Pancreas (tissue), 10 donors: ENCODE measurements at regions not wholly inside any gene's neighbourhood (a gene's known extent, or its start where the extent isn't known, plus 50 kb on each side); places are given as distances from the start of the nearest gene placed in this dataset.

Experiments used
- ATAC-seq, 4 donors: fragments of 200-7000 bp; cut with Tn5 transposase; one replicate each; pipeline versions ENCODE4 v1.8.0 to v1.9.1; 2020; ENCODE audit warnings: mild to moderate bottlenecking in 4 of 4, moderate library complexity in 4 of 4
- DNase-seq, 6 donors: peaks; one replicate each; pipeline ENCODE4 v3.0.0-alpha.2; 2020
- FAIRE-seq: peaks from 2 replicates; lab custom pipeline; 2012; peaks lifted over from hg19 to GRCh38; lab: Jason Lieb, UNC
- H3K27ac ChIP-seq, 4 donors: fragments of 200-600 bp; sonication (generic); 1 replicate in 3 of 4; 2 replicates in 1 of 4; pipeline versions ENCODE4 v1.5.0 to v1.8.0; 2020
- H3K27me3 ChIP-seq, 4 donors: fragments of 200-600 bp; one replicate each; pipeline ENCODE4 v1.8.0; 2021
- H3K36me3 ChIP-seq, 3 donors: fragments of 200-600 bp; sonication (generic) in 1 of 3; one replicate each; pipeline versions ENCODE4 v1.5.0 to v1.8.0; 2020 to 2021
- H3K4me1 ChIP-seq, 3 donors: fragments of 200-600 bp; one replicate each; pipeline ENCODE4 v1.8.0; 2021
- H3K4me3 ChIP-seq, 4 donors: fragments of 200-600 bp; sonication (generic) in 2 of 4; one replicate each; pipeline versions ENCODE4 v1.5.0 to v1.8.0; 2020 to 2021
- H3K9me3 ChIP-seq, 4 donors: fragments of 200-600 bp; one replicate each; pipeline ENCODE4 v1.8.0; 2021
- CTCF ChIP-seq, 4 donors: fragments of 200-600 bp; sonication (generic) in 3 of 4; IDR thresholded peaks; one replicate each; pipeline versions ENCODE4 v1.5.0 to v1.8.0; 2021; ENCODE audit warnings: antibody characterized with exemption in 4 of 4
- WGBS, 2 donors: extraction: QIAGEN DNeasy Blood & Tissue Kit; methylation state at CpG; one replicate each; pipeline ENCODE4 v1.1.7; 2013; 5-methylcytosine and 5-hydroxymethylcytosine counted together
- intact Hi-C, 3 donors: fragments of 100-400 bp; cut with DNase I; formaldehyde crosslinking; loops; one replicate each; pipeline versions ENCODE4 v1.11.1 to v1.14.2; 2022
- donor health status: healthy with polysubstance abuse.
- donor health status: DM: no; HTN: no; CAD: no; lungs with moderate emphysema.
- donor health status: DM: no; HTN: no; CAD: no.
- donor health status: control.
- donor health status: control.
- donor health status: Bipolar disorder and iron deficiency.
- donor health status: DM: yes; HTN: yes; CAD: no.
- donor health status: DM: no; HTN: no; CAD: no.
- donor health status: DM: no; HTN: no; CAD: no.
- donor health status: DM: yes; HTN: yes; CAD: no.

DNA sequence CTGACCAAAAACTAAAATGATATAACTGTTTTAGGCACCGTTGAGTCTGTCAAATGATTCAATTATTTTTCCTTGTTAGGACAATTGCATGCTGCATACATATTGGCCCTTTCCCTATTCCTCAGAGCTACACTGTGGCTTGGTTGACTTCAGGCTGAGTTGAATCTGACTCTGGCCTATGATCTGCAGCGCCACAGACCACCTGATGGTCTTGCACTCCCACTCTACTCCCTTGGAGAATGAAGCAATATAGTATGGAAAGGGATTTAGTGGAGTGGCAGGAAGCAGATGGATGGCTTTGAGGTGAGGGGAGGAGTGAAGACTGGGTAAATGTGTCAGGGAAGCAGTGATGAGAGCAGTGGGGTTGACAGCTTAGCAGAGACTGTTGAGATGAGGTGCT lies 579.0 kb upstream of the STXBP6 start:
- Histone ChIP-seq H3K4me3 (no peak overlapping the region), H3K36me3 (no peaks in the 10 kb centered on the region), H3K9me3 (no peaks in the 10 kb centered on the region), H3K27ac (no peak overlapping the region), H3K4me1 (no peaks in the 10 kb centered on the region), H3K27me3 (no peaks in the 10 kb centered on the region)
- no peak for TF ChIP-seq CTCF (IDR thresholded peaks at IDR 0.05)
- WGBS, 2 donors = 37 to 55% methylated on average over 2 of the region's 2 CpGs
- DNase-seq (no peak), ATAC-seq (no peak), FAIRE-seq (no peak)
- intact Hi-C loops = no loop called here

GRCh38 chr14:25628390-25628789 lies 578.4 kb upstream of the STXBP6 start:
- no peaks in the 10 kb centered on the region for H3K27me3 ChIP-seq
- TF ChIP-seq CTCF (IDR thresholded peaks at IDR 0.05) = no peak
- WGBS, 2 donors = 69 to 76% methylated on average over 2 of the region's 2 CpGs
- ATAC-seq = no peak
- no peak for DNase-seq
- no peaks in the 10 kb centered on the region for H3K9me3 ChIP-seq
- FAIRE-seq = no peak
- no peaks in the 10 kb centered on the region for H3K4me1 ChIP-seq
- no peak overlapping the region for H3K4me3 ChIP-seq
- H3K27ac ChIP-seq = no peak overlapping the region
- intact Hi-C loops = no loop called here
- no peaks in the 10 kb centered on the region for H3K36me3 ChIP-seq

- intact Hi-C loops = no loop called here
- H3K27ac ChIP-seq = no peak overlapping the region
- no peak for TF ChIP-seq CTCF (IDR thresholded peaks at IDR 0.05)
- no peaks in the 10 kb centered on the region for H3K36me3 ChIP-seq
- no peak overlapping the region for H3K4me3 ChIP-seq
- FAIRE-seq (no peak), ATAC-seq (no peak), DNase-seq (no peak)
- WGBS, 2 donors = 51 to 59% methylated on average over 2 of the region's 2 CpGs
- no peaks in the 10 kb centered on the region for H3K27me3 ChIP-seq
- H3K4me1 ChIP-seq = no peaks in the 10 kb centered on the region
- no peaks in the 10 kb centered on the region for H3K9me3 ChIP-seq
Measured at GRCh38 chr14:25626986-25627385, 577.0 kb upstream of the STXBP6 start.

DNA sequence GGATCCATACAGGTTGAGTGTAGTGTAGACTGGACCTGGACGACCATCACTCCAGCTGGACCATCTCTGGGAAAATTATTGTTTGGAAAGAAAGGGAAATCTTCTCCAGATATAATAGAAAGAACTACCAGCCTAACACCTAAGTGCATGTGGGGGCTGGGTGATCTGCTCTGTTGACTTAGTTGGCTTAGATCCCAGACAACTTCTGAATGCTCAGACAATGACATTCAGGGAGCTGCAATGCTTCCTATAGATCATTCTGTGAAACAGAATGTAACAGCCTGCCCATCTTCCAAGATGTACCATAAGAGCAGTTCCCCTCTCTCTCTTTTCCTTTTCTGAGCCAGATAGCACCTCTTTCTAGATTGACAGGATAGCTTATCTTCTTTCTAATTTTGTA lies 572.8 kb upstream of the STXBP6 start:
- no peaks in the 10 kb centered on the region for H3K27me3 ChIP-seq
- no peak overlapping the region for H3K4me3 ChIP-seq
- no peaks in the 10 kb centered on the region for H3K4me1 ChIP-seq
- no peak for DNase-seq
- H3K36me3 ChIP-seq = no peaks in the 10 kb centered on the region
- TF ChIP-seq CTCF (IDR thresholded peaks at IDR 0.05) = no peak
- no peak overlapping the region for H3K27ac ChIP-seq
- intact Hi-C loops = no loop called here
- ATAC-seq = no peak
- FAIRE-seq = no peak
- 17 to 29% methylated on average over 1 of the region's 1 CpG for WGBS, 2 donors
- H3K9me3 ChIP-seq = no peaks in the 10 kb centered on the region

DNA sequence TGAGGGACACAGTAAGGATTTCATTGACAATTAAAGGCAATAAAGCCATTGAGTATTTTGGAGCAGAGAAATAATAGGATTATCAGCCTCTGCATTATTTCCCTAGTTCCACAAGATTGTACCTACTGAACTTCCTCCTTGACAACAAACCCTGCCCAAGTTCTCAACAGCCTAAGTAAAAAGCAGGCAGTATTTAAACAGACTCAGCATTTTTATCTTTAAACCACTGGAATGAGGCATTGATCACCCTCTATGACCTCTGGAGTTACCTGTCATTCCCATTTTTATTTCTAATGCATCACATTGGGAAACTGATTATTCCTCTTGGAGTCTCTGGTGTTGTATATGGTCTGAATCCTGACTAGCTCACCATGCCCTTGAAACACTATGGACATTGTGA lies 570.6 kb upstream of the STXBP6 start:
- no peaks in the 10 kb centered on the region for H3K9me3 ChIP-seq
- TF ChIP-seq CTCF (IDR thresholded peaks at IDR 0.05) = no peak
- FAIRE-seq (no peak), ATAC-seq (no peak), DNase-seq (no peak)
- no peaks in the 10 kb centered on the region for H3K4me1 ChIP-seq
- H3K36me3 ChIP-seq = no peaks in the 10 kb centered on the region
- no peaks in the 10 kb centered on the region for H3K27me3 ChIP-seq
- no peak overlapping the region for H3K27ac ChIP-seq
- intact Hi-C loops = no loop called here
- no peak overlapping the region for H3K4me3 ChIP-seq
